Pancreas (tissue), 10 donors: ENCODE measurements at regions not wholly inside any gene's neighbourhood (a gene's known extent, or its start where the extent isn't known, plus 50 kb on each side); places are given as distances from the start of the nearest gene placed in this dataset.

Experiments
- ATAC-seq, 4 donors: fragments of 200-7000 bp; cut with Tn5 transposase; one replicate each; pipeline versions ENCODE4 v1.8.0 to v1.9.1; 2020; ENCODE audit warnings: mild to moderate bottlenecking in 4 of 4, moderate library complexity in 4 of 4
- DNase-seq, 6 donors: peaks; one replicate each; pipeline ENCODE4 v3.0.0-alpha.2; 2020
- FAIRE-seq: peaks from 2 replicates; lab custom pipeline; 2012; peaks lifted over from hg19 to GRCh38; lab: Jason Lieb, UNC
- H3K27ac ChIP-seq, 4 donors: fragments of 200-600 bp; sonication (generic); 1 replicate in 3 of 4; 2 replicates in 1 of 4; pipeline versions ENCODE4 v1.5.0 to v1.8.0; 2020
- H3K27me3 ChIP-seq, 4 donors: fragments of 200-600 bp; one replicate each; pipeline ENCODE4 v1.8.0; 2021
- H3K36me3 ChIP-seq, 3 donors: fragments of 200-600 bp; sonication (generic) in 1 of 3; one replicate each; pipeline versions ENCODE4 v1.5.0 to v1.8.0; 2020 to 2021
- H3K4me1 ChIP-seq, 3 donors: fragments of 200-600 bp; one replicate each; pipeline ENCODE4 v1.8.0; 2021
- H3K4me3 ChIP-seq, 4 donors: fragments of 200-600 bp; sonication (generic) in 2 of 4; one replicate each; pipeline versions ENCODE4 v1.5.0 to v1.8.0; 2020 to 2021
- H3K9me3 ChIP-seq, 4 donors: fragments of 200-600 bp; one replicate each; pipeline ENCODE4 v1.8.0; 2021
- CTCF ChIP-seq, 4 donors: fragments of 200-600 bp; sonication (generic) in 3 of 4; IDR thresholded peaks; one replicate each; pipeline versions ENCODE4 v1.5.0 to v1.8.0; 2021; ENCODE audit warnings: antibody characterized with exemption in 4 of 4
- WGBS, 2 donors: extraction: QIAGEN DNeasy Blood & Tissue Kit; methylation state at CpG; one replicate each; pipeline ENCODE4 v1.1.7; 2013; 5-methylcytosine and 5-hydroxymethylcytosine counted together
- intact Hi-C, 3 donors: fragments of 100-400 bp; cut with DNase I; formaldehyde crosslinking; loops; one replicate each; pipeline versions ENCODE4 v1.11.1 to v1.14.2; 2022
- donor health status: healthy with polysubstance abuse.
- donor health status: DM: no; HTN: no; CAD: no; lungs with moderate emphysema.
- donor health status: DM: no; HTN: no; CAD: no.
- donor health status: control.
- donor health status: control.
- donor health status: Bipolar disorder and iron deficiency.
- donor health status: DM: yes; HTN: yes; CAD: no.
- donor health status: DM: no; HTN: no; CAD: no.
- donor health status: DM: no; HTN: no; CAD: no.
- donor health status: DM: yes; HTN: yes; CAD: no.

DNA sequence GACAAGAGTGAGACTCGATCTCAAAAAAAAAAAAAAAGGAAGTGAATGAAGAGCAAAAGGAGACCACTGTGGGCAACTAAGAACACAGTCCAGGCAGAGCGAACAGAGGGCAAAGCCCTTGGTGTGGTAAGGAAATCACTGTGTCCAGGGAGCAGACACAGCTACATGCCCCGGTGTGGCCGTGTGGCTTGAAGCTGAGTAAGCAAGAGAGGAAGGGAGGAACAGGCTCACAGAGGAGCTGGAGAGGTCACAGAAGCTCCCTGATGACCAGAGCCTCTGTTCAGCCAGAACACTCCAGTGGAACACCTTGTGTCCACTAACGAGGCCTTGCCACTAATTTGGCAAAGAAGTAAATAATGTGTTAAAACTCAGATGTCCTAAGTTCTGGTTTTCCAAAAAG is 60.6 kb upstream of the GATA2 start:
- Histone ChIP-seq H3K4me3 (no peak overlapping the region), H3K27ac (no peak overlapping the region), H3K27me3 (peaks cover 0 to 5% (median 0%) of the 10 kb centered on the region in 4 donors), H3K9me3 (no peaks in the 10 kb centered on the region), H3K36me3 (no peaks in the 10 kb centered on the region), H3K4me1 (no peaks in the 10 kb centered on the region)
- WGBS, 2 donors = 81 to 82% methylated on average over 5 of the region's 5 CpGs
- DNase-seq (no peak), FAIRE-seq (no peak), ATAC-seq (no peak)
- intact Hi-C loops = no loop called here
- no peak for TF ChIP-seq CTCF (IDR thresholded peaks at IDR 0.05)

GRCh38 chr3:128551867-128552266 is 58.9 kb upstream of the GATA2 start:
- DNase-seq = no peak
- Histone ChIP-seq H3K27me3 (peaks cover 0 to 5% (median 0%) of the 10 kb centered on the region in 4 donors), H3K4me3 (no peak overlapping the region), H3K9me3 (no peaks in the 10 kb centered on the region), H3K4me1 (no peaks in the 10 kb centered on the region), H3K36me3 (no peaks in the 10 kb centered on the region), H3K27ac (no peak overlapping the region)
- WGBS, 2 donors = 60 to 68% methylated on average over 4 of the region's 4 CpGs
- ATAC-seq = no peak
- no peak for FAIRE-seq
- intact Hi-C loops = no loop called here
- no peak for TF ChIP-seq CTCF (IDR thresholded peaks at IDR 0.05)

DNA sequence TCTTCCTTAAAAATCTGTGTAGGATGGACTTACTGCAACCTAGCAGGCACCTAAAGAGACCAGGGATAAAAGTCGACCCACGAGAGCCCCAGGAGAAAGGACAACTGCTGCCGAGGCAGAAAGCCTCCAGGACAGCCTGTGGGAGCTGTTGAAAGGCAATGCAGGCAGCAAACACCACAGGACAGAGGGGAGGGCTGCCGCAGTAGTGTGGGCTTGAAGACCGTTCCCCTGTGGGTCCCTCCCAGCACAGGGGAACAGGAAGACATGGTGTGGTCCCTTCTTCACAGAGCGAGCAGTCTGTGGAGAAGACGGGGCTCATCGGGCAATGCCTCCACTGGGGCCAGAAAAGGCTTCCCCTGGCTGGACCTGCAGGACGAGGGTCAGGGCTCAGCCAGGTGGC is 58.5 kb upstream of the GATA2 start:
- H3K9me3 ChIP-seq = no peaks in the 10 kb centered on the region
- ATAC-seq (no peak), FAIRE-seq (no peak), DNase-seq (no peak)
- H3K4me3 ChIP-seq = no peak overlapping the region
- intact Hi-C loops = no loop called here
- no peak for TF ChIP-seq CTCF (IDR thresholded peaks at IDR 0.05)
- H3K27ac ChIP-seq = no peak overlapping the region
- whole genome bisulfite sequencing, 2 donors = 67% methylated on average over 9 of the region's 9 CpGs
- no peaks in the 10 kb centered on the region for H3K4me1 ChIP-seq
- H3K27me3 ChIP-seq = peaks cover 0 to 5% (median 0%) of the 10 kb centered on the region in 4 donors
- no peaks in the 10 kb centered on the region for H3K36me3 ChIP-seq

GRCh38 chr3:128550471-128551126 is 57.6 kb upstream of the GATA2 start:
- no peak for ATAC-seq
- H3K27ac ChIP-seq = no peak overlapping the region

More at GRCh38 chr3:128550471-128551126, 57.6 kb upstream of the GATA2 start:
- no peaks in the 10 kb centered on the region for H3K4me1 ChIP-seq
- no peaks in the 10 kb centered on the region for H3K36me3 ChIP-seq
- H3K27me3 ChIP-seq = peaks cover 0 to 5% (median 0%) of the 10 kb centered on the region in 4 donors
- FAIRE-seq = no peak
- no peaks in the 10 kb centered on the region for H3K9me3 ChIP-seq
- intact Hi-C loops = no loop called here
- no peak for TF ChIP-seq CTCF (IDR thresholded peaks at IDR 0.05)
- DNase-seq = no peak
- no peak overlapping the region for H3K4me3 ChIP-seq
- 85% methylated on average over 18 of the region's 18 CpGs for WGBS, 2 donors
